Esophagus (tissue), 2 donors: ENCODE measurements at regions not wholly inside any gene's neighbourhood (a gene's known extent, or its start where the extent isn't known, plus 50 kb on each side); places are given as distances from the start of the nearest gene placed in this dataset.
"Not testable (repeated sequence)": the region's sequence is repeated elsewhere in the genome, so short reads cannot be mapped to it uniquely, and the experiment has no call there.

ENCODE experiments used
- H3K27ac ChIP-seq, 2 donors: one replicate each; pipeline ENCODE4 v1.5.1; 2013; ENCODE audit warnings: low read depth in 2 of 2, mild to moderate bottlenecking in 2 of 2, inconsistent platforms in 1 of 2, low read length in 1 of 2, moderate library complexity in 1 of 2
- H3K27me3 ChIP-seq, 2 donors: one replicate each; pipeline ENCODE4 v1.6.1; 2013; ENCODE audit warnings: low read length in 2 of 2, control low read depth in 1 of 2, mild to moderate bottlenecking in 1 of 2; ENCODE audit not compliant: insufficient read depth in 2 of 2, control insufficient read depth in 1 of 2
- H3K36me3 ChIP-seq, 2 donors: one replicate each; pipeline ENCODE4 v1.6.1; 2013; ENCODE audit warnings: low read length in 1 of 2; ENCODE audit not compliant: control insufficient read depth in 2 of 2, insufficient read depth in 2 of 2
- H3K4me1 ChIP-seq, 2 donors: one replicate each; pipeline ENCODE4 v1.6.1; 2013; ENCODE audit warnings: low read length in 1 of 2; ENCODE audit not compliant: control insufficient read depth in 2 of 2, insufficient read depth in 2 of 2
- H3K4me3 ChIP-seq, 2 donors: one replicate each; pipeline ENCODE4 v1.5.1; 2013; ENCODE audit warnings: low read length in 2 of 2, mild to moderate bottlenecking in 2 of 2, low read depth in 1 of 2, moderate library complexity in 1 of 2
- H3K9me3 ChIP-seq, 2 donors: one replicate each; pipeline ENCODE4 v1.6.1; 2013; ENCODE audit warnings: mild to moderate bottlenecking in 2 of 2, low read depth in 1 of 2, low read length in 1 of 2, moderate library complexity in 1 of 2; ENCODE audit not compliant: control insufficient read depth in 2 of 2, insufficient read depth in 1 of 2
- WGBS, 2 donors: extraction: QIAGEN DNeasy Blood & Tissue Kit; methylation state at CpG; one replicate each; pipeline ENCODE4 v1.1.7; 2013; 5-methylcytosine and 5-hydroxymethylcytosine counted together
- donor health status: healthy with polysubstance abuse.
- donor health status: Bipolar disorder and iron deficiency.

DNA sequence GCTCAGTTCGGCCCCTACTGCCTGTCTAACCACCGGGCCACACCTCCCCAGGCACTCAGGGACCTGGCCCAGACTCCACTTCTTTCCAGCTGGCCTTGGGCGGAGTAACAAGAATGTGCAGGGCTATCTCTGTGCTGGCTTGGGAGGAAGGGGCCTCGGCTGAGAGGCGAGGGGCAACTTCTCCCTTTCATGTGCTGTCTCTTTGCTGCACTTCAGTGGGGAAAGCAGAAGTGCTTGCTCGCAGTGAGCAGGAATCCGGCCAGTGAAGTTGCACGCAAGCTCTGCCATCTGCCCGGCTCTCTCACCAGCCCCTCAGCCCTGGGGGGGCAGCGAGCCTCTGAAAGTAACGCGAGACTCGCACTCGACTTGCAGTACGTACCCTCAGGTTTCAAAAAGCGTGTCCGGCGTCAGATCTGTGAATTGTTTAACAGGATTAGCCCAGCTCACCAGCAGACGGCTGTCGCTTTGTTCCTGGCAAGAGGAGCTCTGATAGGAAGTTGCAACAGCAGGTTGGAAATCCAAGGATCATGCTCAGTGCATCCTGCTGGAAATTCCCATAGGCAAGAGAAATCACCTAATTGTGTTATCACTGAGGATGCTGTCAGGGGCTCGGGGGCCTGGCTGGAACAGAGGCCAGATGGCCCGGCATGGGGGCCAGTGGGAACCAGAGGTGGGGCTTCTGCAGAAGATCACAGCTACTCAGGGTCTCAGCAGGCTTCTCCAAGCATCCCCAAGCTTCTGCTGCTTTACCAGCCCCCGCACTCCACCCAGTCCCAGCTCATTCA lies 221.1 kb downstream of the NPHP4 start:
- Histone ChIP-seq H3K9me3 (no peaks in the 10 kb centered on the region), H3K27me3 (peaks cover 0 to 3% of the 10 kb centered on the region in 2 donors), H3K4me1 (peaks cover 0 to 5% of the 10 kb centered on the region in 2 donors), H3K36me3 (no peaks in the 10 kb centered on the region), H3K4me3 (no peak overlapping the region), H3K27ac (no peak overlapping the region)
- 10 to 12% methylated on average over 23 of the region's 23 CpGs for WGBS, 2 donors

DNA sequence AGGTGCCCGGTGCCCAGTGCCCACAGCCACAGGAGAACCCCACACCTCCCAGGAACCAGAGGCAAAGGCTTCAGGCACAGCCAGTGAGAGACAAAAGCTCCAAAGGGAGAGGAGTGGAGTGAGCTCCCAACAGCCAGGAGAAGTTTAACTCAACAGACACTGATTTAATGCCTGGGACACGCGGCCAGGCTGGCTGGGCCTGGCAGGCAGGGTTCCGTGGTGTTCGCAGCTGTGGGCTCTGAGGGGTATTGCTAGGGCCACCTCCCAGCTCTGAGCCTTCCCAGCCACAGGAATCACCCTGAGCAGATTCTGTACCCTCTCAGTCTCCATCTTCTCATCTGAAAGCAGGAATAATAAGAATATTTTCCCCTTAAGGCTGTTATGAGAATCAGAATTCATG lies 222.5 kb downstream of the NPHP4 start:
- Histone ChIP-seq H3K27me3 (peaks cover 3 to 5% of the 10 kb centered on the region in 2 donors), H3K9me3 (no peaks in the 10 kb centered on the region), H3K4me3 (no peak overlapping the region), H3K27ac (no peak overlapping the region), H3K36me3 (no peaks in the 10 kb centered on the region), H3K4me1 (peaks cover 0 to 7% of the 10 kb centered on the region in 2 donors)
- 83 to 88% methylated on average over 5 of the region's 5 CpGs for WGBS, 2 donors

DNA sequence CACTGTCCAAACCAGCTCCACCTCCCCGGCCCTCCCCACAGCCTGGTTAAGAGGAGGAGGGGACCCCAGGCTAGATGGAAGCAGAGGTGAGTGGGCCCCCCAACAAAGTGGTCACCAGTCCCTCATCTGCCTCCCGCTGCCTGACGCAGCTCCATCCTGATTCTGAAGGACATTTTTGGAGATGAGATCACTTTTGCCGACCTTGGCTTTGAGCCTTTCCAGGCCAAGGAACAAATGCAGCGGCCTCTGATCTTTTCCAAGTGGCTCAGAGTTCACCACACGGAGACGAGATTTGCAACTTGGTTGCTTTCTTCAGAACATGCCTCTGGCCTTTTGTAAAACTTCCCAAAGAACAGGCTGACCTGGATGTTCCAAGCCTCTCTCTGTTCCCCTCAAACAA lies 223.1 kb downstream of the NPHP4 start:
- no peaks in the 10 kb centered on the region for H3K36me3 ChIP-seq
- WGBS, 2 donors: 66 to 76% methylated on average over 7 of the region's 7 CpGs
- no peak overlapping the region for H3K27ac ChIP-seq
- H3K27me3 ChIP-seq: peaks cover 3 to 4% of the 10 kb centered on the region in 2 donors
- no peaks in the 10 kb centered on the region for H3K9me3 ChIP-seq
- H3K4me3 ChIP-seq: no peak overlapping the region
- peaks cover 0 to 7% of the 10 kb centered on the region in 2 donors for H3K4me1 ChIP-seq

DNA sequence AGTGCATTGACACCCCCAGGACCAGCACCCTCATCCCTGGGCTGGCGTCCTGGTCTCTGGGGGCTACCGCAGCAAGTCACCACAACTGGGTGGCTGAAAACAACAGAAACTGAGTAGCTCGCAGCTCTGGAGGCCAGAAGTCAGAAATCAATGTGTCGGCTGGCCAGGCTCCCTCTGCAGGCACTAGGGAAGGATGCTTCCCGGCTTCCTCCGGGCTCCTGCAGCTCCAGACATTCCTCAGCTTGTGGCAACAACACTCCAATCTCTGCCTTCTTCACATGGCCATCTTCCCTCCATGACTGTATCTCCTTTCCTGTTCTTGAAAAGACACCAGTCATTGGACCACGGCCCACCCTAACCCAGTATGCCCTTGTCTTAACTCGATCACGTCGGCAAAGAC lies 224.2 kb downstream of the NPHP4 start:
- H3K9me3 ChIP-seq: peaks cover 0 to 4% of the 10 kb centered on the region in 2 donors
- 67 to 77% methylated on average over 10 of the region's 10 CpGs for WGBS, 2 donors
- peaks cover 2 to 3% of the 10 kb centered on the region in 2 donors for H3K27me3 ChIP-seq
- H3K36me3 ChIP-seq: no peaks in the 10 kb centered on the region
- H3K4me3 ChIP-seq: no peak overlapping the region
- H3K27ac ChIP-seq: no peak overlapping the region
- peaks cover 0 to 7% of the 10 kb centered on the region in 2 donors for H3K4me1 ChIP-seq

DNA sequence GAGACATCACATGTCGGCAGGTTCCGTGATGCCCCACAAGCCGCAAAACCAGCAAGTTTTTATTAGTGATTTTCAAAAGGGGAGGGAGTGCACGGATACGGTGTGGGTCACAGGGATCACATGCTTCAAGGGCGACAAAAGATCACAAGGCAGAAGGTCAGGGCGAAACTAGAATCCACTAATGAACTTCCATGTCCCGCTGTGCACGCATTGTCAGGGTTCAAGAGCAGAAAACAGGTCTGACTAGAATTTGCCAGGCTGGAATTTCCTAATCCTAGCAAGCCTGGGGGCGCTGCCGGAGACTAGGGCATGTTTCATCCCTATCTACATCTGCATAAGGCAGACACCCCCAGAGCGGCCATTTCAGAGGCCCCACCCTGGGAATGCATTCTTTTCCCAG lies 225.2 kb downstream of the NPHP4 start:
- H3K9me3 ChIP-seq, H3K4me1 ChIP-seq, H3K27ac ChIP-seq, H3K27me3 ChIP-seq, H3K4me3 ChIP-seq, H3K36me3 ChIP-seq: not testable (repeated sequence)
- 51 to 52% methylated on average over 12 of the region's 12 CpGs for WGBS, 2 donors

DNA sequence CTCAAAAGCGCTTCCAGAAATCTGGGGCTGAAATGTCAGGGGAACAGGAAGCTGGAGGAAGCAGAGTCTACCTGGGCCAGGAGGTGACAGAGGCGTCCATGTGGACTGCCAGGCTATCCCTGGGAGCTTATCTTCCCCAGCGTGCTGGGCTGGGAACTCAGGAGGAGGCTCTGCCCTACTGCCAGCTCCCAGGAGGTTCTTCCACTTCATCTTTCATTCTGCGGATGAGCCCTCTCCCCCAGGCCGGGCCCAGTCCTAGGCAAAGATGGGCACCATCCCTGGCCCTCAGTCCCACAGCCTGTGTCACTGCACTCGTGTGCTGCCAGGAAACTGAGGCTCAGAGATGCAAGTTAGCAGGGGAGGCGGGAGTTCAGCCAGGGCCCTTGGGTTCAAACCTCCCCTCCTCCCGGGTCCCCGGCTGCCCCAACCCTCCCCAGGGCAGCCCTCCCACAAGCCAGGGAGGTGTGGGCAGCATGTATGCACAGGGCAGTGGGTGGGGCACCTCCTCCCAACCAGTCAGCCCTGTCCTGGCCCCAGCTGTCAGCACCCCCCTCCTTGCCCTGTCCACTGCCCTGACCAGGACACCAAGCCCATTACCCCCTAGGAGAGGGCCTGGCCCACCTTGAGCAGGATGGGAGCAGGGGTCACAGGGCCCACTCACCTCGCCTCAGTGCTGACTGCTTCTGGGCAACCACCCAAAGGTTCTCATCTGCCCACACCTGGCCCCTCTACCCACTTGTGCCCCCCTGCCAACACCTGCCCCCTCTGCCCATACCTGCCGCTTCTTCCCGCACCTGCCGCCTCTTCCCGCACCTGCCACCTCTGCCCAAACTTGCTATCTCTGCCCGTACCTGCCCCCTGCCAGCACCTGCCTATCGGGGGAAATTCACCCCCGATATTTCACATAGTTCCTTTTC lies 226.0 kb downstream of the NPHP4 start:
- H3K27ac ChIP-seq: no peak overlapping the region
- peaks cover 0 to 7% of the 10 kb centered on the region in 2 donors for H3K4me1 ChIP-seq
- H3K9me3 ChIP-seq: peaks cover 0 to 4% of the 10 kb centered on the region in 2 donors
- H3K4me3 ChIP-seq: no peak overlapping the region
- peaks cover 2 to 3% of the 10 kb centered on the region in 2 donors for H3K27me3 ChIP-seq
- 53 to 56% methylated on average over 16 to 17 of the region's 17 CpGs for WGBS, 2 donors
- no peaks in the 10 kb centered on the region for H3K36me3 ChIP-seq

DNA sequence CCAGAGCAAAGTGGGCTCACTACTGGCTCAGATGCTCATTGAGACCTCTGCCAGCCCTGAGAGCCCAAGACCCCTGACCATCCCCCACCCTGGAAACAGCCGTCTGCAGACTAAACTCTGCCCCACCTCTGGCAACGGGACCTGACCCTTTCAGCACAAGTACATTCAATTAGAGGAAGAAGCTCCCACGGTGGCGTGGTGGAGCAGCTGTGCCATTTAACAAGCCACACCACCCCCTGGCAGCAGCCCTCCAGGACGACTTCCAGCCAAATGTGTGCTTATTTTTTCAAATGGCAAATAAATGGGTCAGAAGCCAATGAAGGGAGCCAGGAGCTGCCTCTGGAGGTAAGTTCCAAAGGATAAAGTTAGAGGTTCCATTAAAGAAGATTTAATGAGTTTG lies 226.7 kb downstream of the NPHP4 start:
- H3K36me3 ChIP-seq: no peaks in the 10 kb centered on the region
- WGBS, 2 donors: 7 to 18% methylated on average over 5 of the region's 5 CpGs
- no peak overlapping the region for H3K4me3 ChIP-seq
- H3K27ac ChIP-seq: no peak overlapping the region
- H3K4me1 ChIP-seq: peaks cover 0 to 7% of the 10 kb centered on the region in 2 donors
- H3K9me3 ChIP-seq: peaks cover 0 to 4% of the 10 kb centered on the region in 2 donors
- H3K27me3 ChIP-seq: peaks cover 2 to 3% of the 10 kb centered on the region in 2 donors

DNA sequence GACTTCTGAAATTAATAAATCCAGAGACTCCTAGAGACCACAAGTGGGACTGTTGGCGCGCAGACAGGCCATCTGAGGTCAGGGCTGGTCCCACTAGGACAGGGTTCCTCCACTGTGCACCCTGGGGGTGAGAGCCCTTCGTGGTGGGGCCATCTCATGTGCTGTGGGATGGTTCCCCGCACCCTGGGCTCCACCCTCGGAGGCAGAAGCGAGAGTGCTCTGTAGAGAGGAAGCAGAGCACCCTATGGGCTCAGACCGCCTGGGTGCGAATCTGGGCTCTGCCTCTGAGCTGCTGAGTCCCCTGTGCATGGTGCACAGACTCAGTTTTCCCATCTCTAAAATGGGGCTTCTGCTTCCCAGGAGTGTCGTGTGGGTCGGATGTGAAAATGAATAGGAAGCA lies 227.3 kb downstream of the NPHP4 start:
- H3K27ac ChIP-seq: no peak overlapping the region
- 78 to 82% methylated on average over 10 of the region's 10 CpGs for WGBS, 2 donors
- H3K4me3 ChIP-seq: no peak overlapping the region
- peaks cover 2 to 4% of the 10 kb centered on the region in 2 donors for H3K9me3 ChIP-seq
- peaks cover 0 to 7% of the 10 kb centered on the region in 2 donors for H3K4me1 ChIP-seq
- H3K36me3 ChIP-seq: no peaks in the 10 kb centered on the region
- H3K27me3 ChIP-seq: peaks cover 2 to 5% of the 10 kb centered on the region in 2 donors

DNA sequence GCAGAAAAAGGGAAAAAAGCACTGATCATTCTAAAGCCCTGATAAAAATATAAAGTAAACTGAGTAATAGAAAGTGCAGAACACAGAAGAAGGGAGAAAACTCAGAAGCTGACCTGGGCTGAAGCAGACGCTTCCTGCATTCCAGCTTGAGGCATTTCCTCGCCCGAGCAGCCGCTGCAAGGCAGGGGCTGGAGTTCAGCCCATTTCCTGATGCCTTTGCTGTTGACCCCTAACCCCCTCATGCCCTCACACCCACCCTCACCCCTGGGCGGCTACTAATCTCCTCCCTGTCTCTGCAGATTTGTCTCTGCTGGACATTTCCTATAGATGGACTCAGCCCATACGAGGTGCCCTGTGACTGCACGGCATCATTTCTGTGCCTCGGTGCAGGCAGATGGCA lies 227.8 kb downstream of the NPHP4 start:
- WGBS, 2 donors: 28 to 51% methylated on average over 8 of the region's 8 CpGs
- no peak overlapping the region for H3K27ac ChIP-seq

More for the DNA sequence above, 227.8 kb downstream of the NPHP4 start:
- peaks cover 2 to 4% of the 10 kb centered on the region in 2 donors for H3K9me3 ChIP-seq
- H3K36me3 ChIP-seq: no peaks in the 10 kb centered on the region
- peaks cover 0 to 7% of the 10 kb centered on the region in 2 donors for H3K4me1 ChIP-seq
- H3K27me3 ChIP-seq: peaks cover 2 to 5% of the 10 kb centered on the region in 2 donors
- H3K4me3 ChIP-seq: no peak overlapping the region
